Activated naive CD8-positive, alpha-beta T cell (primary cell): ENCODE measurements at regions not wholly inside any gene's neighbourhood (a gene's known extent, or its start where the extent isn't known, plus 50 kb on each side); places are given as distances from the start of the nearest gene placed in this dataset.

Source experiments
- H3K27ac Mint-ChIP-seq: one replicate; pipeline ENCODE4 v1.8.0; 2021; ENCODE audit warnings: mixed read lengths
- H3K27me3 Mint-ChIP-seq: one replicate; pipeline ENCODE4 v1.8.0; 2021; ENCODE audit warnings: mixed read lengths
- H3K36me3 Mint-ChIP-seq: one replicate; pipeline ENCODE4 v1.8.0; 2021; ENCODE audit warnings: mixed read lengths
- H3K4me1 Mint-ChIP-seq: one replicate; pipeline ENCODE4 v1.8.0; 2021; ENCODE audit warnings: low read depth, mixed read lengths
- H3K4me3 Mint-ChIP-seq: one replicate; pipeline ENCODE4 v1.8.0; 2021; ENCODE audit warnings: mild to moderate bottlenecking, mixed read lengths
- H3K9me3 Mint-ChIP-seq: one replicate; pipeline ENCODE4 v1.8.0; 2021; ENCODE audit warnings: low read depth, mixed read lengths

GRCh38 chr18:54772056-54772455, 56.2 kb upstream of the RAB27B start:
- H3K27ac Mint-ChIP-seq: no peak overlapping the region
- H3K27me3 Mint-ChIP-seq: peaks cover 5% of the 10 kb centered on the region
- no peak overlapping the region for H3K4me3 Mint-ChIP-seq
- no peaks in the 10 kb centered on the region for H3K4me1 Mint-ChIP-seq
- no peaks in the 10 kb centered on the region for H3K36me3 Mint-ChIP-seq
- H3K9me3 Mint-ChIP-seq: no peaks in the 10 kb centered on the region

GRCh38 chr18:54774423-54774822, 53.9 kb upstream of the RAB27B start:
- no peaks in the 10 kb centered on the region for H3K9me3 Mint-ChIP-seq
- no peak overlapping the region for H3K4me3 Mint-ChIP-seq
- H3K4me1 Mint-ChIP-seq: no peaks in the 10 kb centered on the region
- peaks cover 1% of the 10 kb centered on the region for H3K27me3 Mint-ChIP-seq
- H3K27ac Mint-ChIP-seq: no peak overlapping the region
- H3K36me3 Mint-ChIP-seq: no peaks in the 10 kb centered on the region

GRCh38 chr18:54774981-54775665, 53.2 kb upstream of the RAB27B start:
- no peak overlapping the region for H3K4me3 Mint-ChIP-seq
- H3K4me1 Mint-ChIP-seq: no peaks in the 10 kb centered on the region
- peaks cover 1% of the 10 kb centered on the region for H3K27me3 Mint-ChIP-seq
- H3K36me3 Mint-ChIP-seq: no peaks in the 10 kb centered on the region
- H3K9me3 Mint-ChIP-seq: no peaks in the 10 kb centered on the region
- H3K27ac Mint-ChIP-seq: no peak overlapping the region

- no peaks in the 10 kb centered on the region for H3K9me3 Mint-ChIP-seq
Observed at GRCh38 chr18:54775686-54776085, 52.6 kb upstream of the RAB27B start.

GRCh38 chr18:54776282-54776977, 51.8 kb upstream of the RAB27B start:
- no peak overlapping the region for H3K27ac Mint-ChIP-seq
- no peaks in the 10 kb centered on the region for H3K9me3 Mint-ChIP-seq
- no peaks in the 10 kb centered on the region for H3K4me1 Mint-ChIP-seq
- peaks cover 1% of the 10 kb centered on the region for H3K27me3 Mint-ChIP-seq
- no peak overlapping the region for H3K4me3 Mint-ChIP-seq
- no peaks in the 10 kb centered on the region for H3K36me3 Mint-ChIP-seq

More at GRCh38 chr18:54775686-54776085, 52.6 kb upstream of the RAB27B start:
- H3K36me3 Mint-ChIP-seq: no peaks in the 10 kb centered on the region
- H3K27me3 Mint-ChIP-seq: peaks cover 1% of the 10 kb centered on the region
- no peaks in the 10 kb centered on the region for H3K4me1 Mint-ChIP-seq
- H3K27ac Mint-ChIP-seq: no peak overlapping the region
- no peak overlapping the region for H3K4me3 Mint-ChIP-seq

GRCh38 chr18:54777118-54777791, 51.0 kb upstream of the RAB27B start:
- Mint-ChIP-seq H3K4me3 (no peak overlapping the region), H3K27ac (no peak overlapping the region), H3K27me3 (peaks cover 1% of the 10 kb centered on the region), H3K9me3 (no peaks in the 10 kb centered on the region), H3K4me1 (no peaks in the 10 kb centered on the region), H3K36me3 (no peaks in the 10 kb centered on the region)

- H3K27ac Mint-ChIP-seq: no peak overlapping the region
Observed at GRCh38 chr18:54777989-54778388, 50.3 kb upstream of the RAB27B start.

More at GRCh38 chr18:54777989-54778388, 50.3 kb upstream of the RAB27B start:
- no peaks in the 10 kb centered on the region for H3K4me1 Mint-ChIP-seq
- H3K27me3 Mint-ChIP-seq: peaks cover 1% of the 10 kb centered on the region
- H3K36me3 Mint-ChIP-seq: no peaks in the 10 kb centered on the region
- H3K4me3 Mint-ChIP-seq: no peak overlapping the region
- H3K9me3 Mint-ChIP-seq: no peaks in the 10 kb centered on the region
